ENCODE measurements at regions not wholly inside any gene's neighbourhood (a gene's known extent, or its start where the extent isn't known, plus 50 kb on each side); places are given as distances from the start of the nearest gene placed in this dataset.
A peak's percentile ranks its signal among the peaks of the same experiment; 100 is the strongest.

DNA sequence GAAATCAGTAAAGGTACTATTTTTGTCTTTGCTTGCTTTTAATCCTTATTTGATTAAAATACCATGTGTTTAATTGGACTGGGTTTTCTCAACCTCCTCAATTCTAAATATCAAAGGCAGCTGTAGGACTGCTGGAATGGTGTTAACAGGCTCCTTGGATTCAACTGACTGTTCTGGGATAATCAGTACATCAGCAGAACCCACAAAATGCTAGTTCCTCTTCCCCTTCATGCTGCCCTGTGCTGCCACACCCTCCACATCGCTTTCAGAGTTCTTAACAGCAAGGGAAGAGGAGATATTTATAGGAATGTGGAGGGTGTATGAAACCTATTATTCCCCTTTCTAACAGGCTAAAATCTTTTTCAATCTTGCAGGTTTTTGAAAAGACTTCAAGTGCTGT, 82.4 kb downstream of the KCTD12 start:
- no peaks in the 10 kb centered on the region for H4K20me1 ChIP-seq (ENCODE audit: control insufficient read depth, extremely low read depth, insufficient read depth, low read length)
- TF ChIP-seq, protein P1, sequence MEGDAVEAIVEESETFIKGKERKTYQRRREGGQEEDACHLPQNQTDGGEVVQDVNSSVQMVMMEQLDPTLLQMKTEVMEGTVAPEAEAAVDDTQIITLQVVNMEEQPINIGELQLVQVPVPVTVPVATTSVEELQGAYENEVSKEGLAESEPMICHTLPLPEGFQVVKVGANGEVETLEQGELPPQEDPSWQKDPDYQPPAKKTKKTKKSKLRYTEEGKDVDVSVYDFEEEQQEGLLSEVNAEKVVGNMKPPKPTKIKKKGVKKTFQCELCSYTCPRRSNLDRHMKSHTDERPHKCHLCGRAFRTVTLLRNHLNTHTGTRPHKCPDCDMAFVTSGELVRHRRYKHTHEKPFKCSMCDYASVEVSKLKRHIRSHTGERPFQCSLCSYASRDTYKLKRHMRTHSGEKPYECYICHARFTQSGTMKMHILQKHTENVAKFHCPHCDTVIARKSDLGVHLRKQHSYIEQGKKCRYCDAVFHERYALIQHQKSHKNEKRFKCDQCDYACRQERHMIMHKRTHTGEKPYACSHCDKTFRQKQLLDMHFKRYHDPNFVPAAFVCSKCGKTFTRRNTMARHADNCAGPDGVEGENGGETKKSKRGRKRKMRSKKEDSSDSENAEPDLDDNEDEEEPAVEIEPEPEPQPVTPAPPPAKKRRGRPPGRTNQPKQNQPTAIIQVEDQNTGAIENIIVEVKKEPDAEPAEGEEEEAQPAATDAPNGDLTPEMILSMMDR (conservative IDR thresholded peaks at IDR 0.05 in 1 of 2, IDR thresholded peaks at IDR 0.05 in 1 of 2; ENCODE audit: low read depth in 1 of 2, low read length in 2 of 2), result no peak
- H3K36me3 ChIP-seq (ENCODE audit: control insufficient read depth, insufficient read depth, low read length), result no peaks in the 10 kb centered on the region
- no peak overlapping the region for H3K4me2 ChIP-seq (ENCODE audit: extremely low read depth, insufficient read depth, low read length)
- no peak overlapping the region for H3K27ac ChIP-seq (ENCODE audit: insufficient read depth, low read length)
- no peak overlapping the region for H2AFZ ChIP-seq (ENCODE audit: low read length)
- H3K4me1 ChIP-seq (ENCODE audit: control insufficient read depth, extremely low read depth, insufficient read depth, low read length), result no peaks in the 10 kb centered on the region
- H3K9ac ChIP-seq (ENCODE audit: insufficient read depth, low read length), result no peak overlapping the region
- no peaks in the 10 kb centered on the region for H3K79me2 ChIP-seq (ENCODE audit: control insufficient read depth, insufficient read depth, low read length)
- H3K4me3 ChIP-seq (replicated peaks in 1 of 4; ENCODE audit: control extremely low read depth in 1 of 4, insufficient read depth in 1 of 4, low read depth in 3 of 4, low read length in 4 of 4), result no peak overlapping the region
- no peaks in the 10 kb centered on the region for H3K27me3 ChIP-seq (ENCODE audit: control insufficient read depth, insufficient read depth, low read length)
- no peak for DNase-seq (ENCODE audit: low read depth in 2 of 2)
- no peaks in the 10 kb centered on the region for H3K9me3 ChIP-seq (ENCODE audit: control insufficient read depth, insufficient read depth, low read depth, low read length)

DNA sequence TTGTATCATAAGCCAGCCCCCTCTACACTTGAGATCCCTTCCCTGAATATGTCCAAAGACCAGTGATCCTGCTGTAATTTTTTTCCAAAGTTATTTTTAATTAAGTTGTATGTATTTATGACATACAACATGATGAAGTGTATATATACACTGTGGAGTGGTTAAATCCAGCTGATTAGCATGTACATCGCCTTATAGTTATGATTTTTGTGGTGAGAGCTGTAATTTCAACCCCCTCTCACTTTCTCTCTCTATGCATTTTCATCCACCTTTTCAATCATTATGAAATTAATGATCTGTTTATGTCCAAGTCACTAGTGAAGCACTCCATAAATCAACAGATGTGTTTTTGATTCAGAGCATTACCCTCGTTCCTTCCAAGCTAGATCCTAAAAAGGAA, 85.3 kb downstream of the KCTD12 start:
- no peak overlapping the region for H3K4me3 ChIP-seq (replicated peaks in 1 of 4; ENCODE audit: control extremely low read depth in 1 of 4, insufficient read depth in 1 of 4, low read depth in 3 of 4, low read length in 4 of 4)

DNA sequence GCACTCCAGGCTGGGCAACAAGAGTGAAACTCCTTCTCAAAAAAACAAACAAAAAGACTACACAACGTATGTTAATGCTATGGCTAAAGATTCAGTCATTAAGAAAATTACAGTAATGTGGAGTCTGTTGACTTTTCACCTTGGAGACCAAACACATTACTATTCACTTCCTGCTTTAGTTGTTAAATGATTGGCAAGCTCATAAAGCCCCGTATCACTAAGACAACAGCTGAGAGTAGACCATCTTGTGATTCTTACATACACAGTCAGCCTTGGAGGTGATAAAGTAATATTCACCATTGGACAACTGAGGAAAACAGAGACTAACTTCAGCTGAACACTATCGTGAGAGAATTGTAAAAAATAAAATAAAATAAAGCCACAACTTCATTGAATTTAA, 86.5 kb downstream of the KCTD12 start:
- Histone ChIP-seq H4K20me1 (ENCODE audit: control insufficient read depth, extremely low read depth, insufficient read depth, low read length) (no peaks in the 10 kb centered on the region), H3K79me2 (ENCODE audit: control insufficient read depth, insufficient read depth, low read length) (no peaks in the 10 kb centered on the region), H3K27me3 (ENCODE audit: control insufficient read depth, insufficient read depth, low read length) (no peaks in the 10 kb centered on the region), H3K4me3 (replicated peaks in 1 of 4; ENCODE audit: control extremely low read depth in 1 of 4, insufficient read depth in 1 of 4, low read depth in 3 of 4, low read length in 4 of 4) (no peak overlapping the region), H3K27ac (ENCODE audit: insufficient read depth, low read length) (no peak overlapping the region), H3K4me2 (ENCODE audit: extremely low read depth, insufficient read depth, low read length) (no peak overlapping the region), H3K36me3 (ENCODE audit: control insufficient read depth, insufficient read depth, low read length) (no peaks in the 10 kb centered on the region), H3K9me3 (ENCODE audit: control insufficient read depth, insufficient read depth, low read depth, low read length) (no peaks in the 10 kb centered on the region), H3K4me1 (ENCODE audit: control insufficient read depth, extremely low read depth, insufficient read depth, low read length) (peaks cover 2% of the 10 kb centered on the region), H2AFZ (ENCODE audit: low read length) (no peak overlapping the region), H3K9ac (ENCODE audit: insufficient read depth, low read length) (no peak overlapping the region)
- no peak for DNase-seq (ENCODE audit: low read depth in 2 of 2)
- TF ChIP-seq, protein P1 (conservative IDR thresholded peaks at IDR 0.05 in 1 of 2, IDR thresholded peaks at IDR 0.05 in 1 of 2; ENCODE audit: low read depth in 1 of 2, low read length in 2 of 2), result no peak
- no peak for TF ChIP-seq EZH2 (IDR thresholded peaks at IDR 0.05; ENCODE audit: low read length, missing control alignments)

More for the DNA sequence above, 85.3 kb downstream of the KCTD12 start:
- no peaks in the 10 kb centered on the region for H3K9me3 ChIP-seq (ENCODE audit: control insufficient read depth, insufficient read depth, low read depth, low read length)
- no peak overlapping the region for H2AFZ ChIP-seq (ENCODE audit: low read length)
- H4K20me1 ChIP-seq (ENCODE audit: control insufficient read depth, extremely low read depth, insufficient read depth, low read length), result no peaks in the 10 kb centered on the region
- DNase-seq (ENCODE audit: low read depth in 2 of 2), result peak in 1 of 2 donors; percentile 14
- H3K27me3 ChIP-seq (ENCODE audit: control insufficient read depth, insufficient read depth, low read length), result no peaks in the 10 kb centered on the region
- no peak overlapping the region for H3K27ac ChIP-seq (ENCODE audit: insufficient read depth, low read length)
- no peaks in the 10 kb centered on the region for H3K36me3 ChIP-seq (ENCODE audit: control insufficient read depth, insufficient read depth, low read length)
- no peak overlapping the region for H3K4me2 ChIP-seq (ENCODE audit: extremely low read depth, insufficient read depth, low read length)
- H3K4me1 ChIP-seq (ENCODE audit: control insufficient read depth, extremely low read depth, insufficient read depth, low read length), result peaks cover 2% of the 10 kb centered on the region
- TF ChIP-seq EZH2 (IDR thresholded peaks at IDR 0.05; ENCODE audit: low read length, missing control alignments), result no peak
- no peaks in the 10 kb centered on the region for H3K79me2 ChIP-seq (ENCODE audit: control insufficient read depth, insufficient read depth, low read length)
- no peak overlapping the region for H3K9ac ChIP-seq (ENCODE audit: insufficient read depth, low read length)

Data from fibroblast of lung (primary cell).